GM19043 (cell line): ENCODE measurements at regions not wholly inside any gene's neighbourhood (a gene's known extent, or its start where the extent isn't known, plus 50 kb on each side); places are given as distances from the start of the nearest gene placed in this dataset.
"Not testable (repeated sequence)": the region's sequence is repeated elsewhere in the genome, so short reads cannot be mapped to it uniquely, and the experiment has no call there.

ENCODE experiments used
- ATAC-seq: cut with Tn5 transposase; IDR thresholded peaks from one replicate; pipeline ENCODE4 v1.9.1; 2021; ENCODE audit warnings: low read depth; ENCODE audit not compliant: unreplicated experiment

- ATAC-seq = no peak
Measured at GRCh38 chr4:176618138-176618537, 174.6 kb downstream of the VEGFC start.

- ATAC-seq = no peak
Measured at GRCh38 chr4:176619430-176619829, 173.3 kb downstream of the VEGFC start.

GRCh38 chr4:176622251-176622948 is 170.3 kb downstream of the VEGFC start:
- no peak for ATAC-seq

GRCh38 chr4:176624983-176625610 is 167.6 kb downstream of the VEGFC start:
- ATAC-seq = not testable (repeated sequence)

- no peak for ATAC-seq
Measured at GRCh38 chr4:176627916-176628315, 164.8 kb downstream of the VEGFC start.

- no peak for ATAC-seq
Measured at GRCh38 chr4:176631611-176632010, 161.1 kb downstream of the VEGFC start.
